ENCODE measurements at regions not wholly inside any gene's neighbourhood (a gene's known extent, or its start where the extent isn't known, plus 50 kb on each side); places are given as distances from the start of the nearest gene placed in this dataset.

DNA sequence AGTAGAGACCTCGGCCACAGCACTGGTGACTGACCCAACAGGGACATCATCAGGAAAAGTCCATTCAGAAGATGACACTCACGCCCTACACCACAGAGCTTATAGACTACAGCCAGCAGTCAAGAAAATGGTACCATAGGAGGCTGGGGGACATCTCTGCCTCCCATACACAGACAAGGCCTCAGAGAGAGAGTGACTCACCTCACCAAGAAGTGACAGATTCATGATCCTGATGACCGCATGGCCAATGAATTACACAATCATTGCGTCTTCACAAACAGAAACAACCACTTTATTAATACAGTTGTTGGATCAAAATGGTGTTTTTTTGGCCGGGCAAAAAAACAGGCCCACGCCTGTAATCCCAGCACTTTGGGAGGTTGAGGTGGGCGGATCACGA is 260.8 kb upstream of the TSHZ3 start:
- DNase-seq, result no peak

DNA sequence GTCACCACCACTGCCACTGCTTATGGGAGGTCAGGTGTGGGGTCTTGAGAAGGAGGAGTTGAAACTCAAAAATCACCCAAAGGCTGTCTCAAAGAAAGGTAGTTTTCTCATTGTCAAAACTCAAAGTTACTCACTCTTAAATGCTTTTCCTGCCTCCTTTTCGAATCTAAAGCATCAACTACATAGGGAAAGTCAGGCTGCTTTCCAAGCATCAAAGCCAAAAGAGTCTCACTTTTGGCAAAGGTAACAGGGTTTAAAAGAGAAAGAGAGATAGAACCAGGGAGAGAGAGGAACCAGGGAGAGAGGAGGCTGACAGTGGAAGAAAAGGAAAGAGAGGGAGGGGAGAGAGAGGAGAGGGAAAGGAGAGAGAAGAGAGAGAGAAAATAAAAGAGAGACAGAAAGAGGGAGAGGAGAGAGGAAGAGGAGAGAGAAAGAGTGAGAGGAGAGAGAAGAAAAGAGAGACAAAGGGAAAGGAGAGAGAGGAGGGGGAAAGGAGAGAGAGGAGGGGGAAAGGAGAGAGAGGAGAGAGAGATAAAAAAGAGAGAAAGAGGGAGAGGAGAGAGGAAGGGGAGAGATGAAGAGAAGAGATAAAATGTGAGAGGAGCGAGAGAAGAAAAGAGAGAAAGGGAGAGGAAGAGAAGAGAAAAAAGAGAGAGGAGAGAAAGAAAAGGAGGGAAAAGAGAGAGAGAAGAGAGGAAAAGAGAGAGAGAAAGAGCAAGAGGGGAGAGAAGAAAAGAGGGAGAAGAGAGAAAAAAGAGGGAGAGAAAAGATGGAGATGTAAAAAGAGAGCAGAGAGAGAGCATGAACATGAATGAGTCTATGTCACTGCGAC is 262.0 kb upstream of the TSHZ3 start:
- DNase-seq, result no peak

DNA sequence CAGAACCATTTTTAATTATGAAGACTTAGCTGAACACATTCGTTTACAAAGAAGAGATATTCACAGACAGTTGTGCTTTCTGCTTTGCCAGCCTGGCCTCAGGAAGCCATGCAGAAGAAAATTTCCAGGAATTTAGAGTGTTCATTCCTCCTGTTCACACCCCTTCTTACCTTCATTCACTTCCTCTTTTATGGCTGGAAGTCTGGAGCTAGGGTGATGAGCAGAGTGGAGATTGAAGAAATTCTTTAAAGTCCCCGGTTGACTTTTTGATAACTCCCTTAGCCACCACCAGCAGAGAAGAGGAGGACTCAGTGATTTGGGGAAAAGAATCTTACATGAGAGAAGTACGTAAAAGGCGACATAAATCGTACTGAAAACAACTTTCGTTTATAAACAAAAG is 263.6 kb upstream of the TSHZ3 start:
- DNase-seq, result no peak

DNA sequence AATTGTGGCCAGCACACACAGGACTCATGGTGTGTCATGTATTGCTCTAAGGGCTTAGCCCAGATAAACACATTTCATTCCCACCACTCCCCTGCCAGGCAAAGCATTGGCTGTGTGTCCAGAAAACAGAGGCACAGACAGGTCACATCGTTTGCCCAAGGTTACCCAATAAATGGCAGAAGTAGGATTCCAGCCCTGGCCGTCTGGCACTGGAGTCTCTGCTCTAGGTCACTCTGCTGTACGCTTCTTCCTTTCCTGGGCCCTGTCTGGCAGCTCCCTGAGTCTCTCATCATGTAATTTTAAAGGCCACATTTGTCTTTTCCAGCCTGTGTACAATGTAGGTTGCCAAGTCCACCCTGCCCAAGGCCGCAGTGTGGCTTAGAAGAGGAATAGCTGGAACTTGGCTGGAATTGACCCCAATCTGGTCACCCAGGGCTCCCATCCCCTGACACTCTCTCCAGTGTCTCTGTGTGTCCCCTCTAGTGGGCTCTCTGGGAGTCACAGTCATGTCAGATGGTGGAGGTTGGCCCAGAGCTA is 264.5 kb upstream of the TSHZ3 start:
- DNase-seq, result no peak

DNA sequence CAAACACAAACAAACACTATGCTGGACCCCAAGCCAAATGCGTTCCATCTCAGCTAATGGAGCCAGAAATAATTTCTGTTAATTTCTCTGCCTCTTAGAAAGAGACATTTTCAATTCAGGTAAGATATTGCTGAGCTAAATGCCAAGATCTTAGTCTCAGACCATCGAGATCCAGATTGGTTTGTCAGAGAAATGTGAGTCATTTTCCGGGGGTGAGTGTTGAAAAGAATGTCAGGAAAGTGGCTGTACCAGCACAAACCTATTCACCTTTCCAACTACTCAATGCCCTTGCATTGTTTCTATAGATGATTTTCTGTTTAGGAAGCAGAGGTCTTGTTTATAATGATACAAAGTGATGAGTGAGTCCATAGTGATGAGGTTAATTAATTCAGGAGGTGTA is 266.8 kb upstream of the TSHZ3 start:
- no peak for DNase-seq

DNA sequence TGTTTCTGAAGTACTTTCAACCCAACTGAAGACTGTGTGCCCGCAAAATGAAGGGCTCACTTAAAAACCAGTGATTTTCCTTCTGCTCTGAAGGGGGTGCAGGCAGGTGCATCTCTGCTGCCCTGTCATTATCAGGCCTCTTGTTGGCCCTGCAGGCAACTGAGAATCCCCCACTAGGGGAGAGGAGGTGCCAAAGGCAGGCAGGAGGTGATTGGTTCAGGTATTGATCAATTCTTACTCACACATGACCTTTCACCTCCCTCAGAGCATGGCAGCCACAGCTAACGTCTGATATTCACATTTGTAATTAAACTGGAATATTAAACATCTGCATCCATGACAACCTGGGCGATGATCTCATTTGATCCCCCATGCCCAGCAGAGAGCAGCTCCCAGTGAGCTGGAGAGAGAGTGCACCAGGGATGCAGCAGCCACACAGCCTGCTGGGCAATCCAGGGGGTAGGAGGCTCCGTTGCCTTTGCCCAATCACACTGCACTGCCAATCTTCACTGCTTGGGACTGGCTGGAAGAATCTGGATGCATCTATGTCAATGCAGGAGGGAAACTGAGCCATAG is 267.9 kb upstream of the TSHZ3 start:
- DNase-seq, result no peak

DNA sequence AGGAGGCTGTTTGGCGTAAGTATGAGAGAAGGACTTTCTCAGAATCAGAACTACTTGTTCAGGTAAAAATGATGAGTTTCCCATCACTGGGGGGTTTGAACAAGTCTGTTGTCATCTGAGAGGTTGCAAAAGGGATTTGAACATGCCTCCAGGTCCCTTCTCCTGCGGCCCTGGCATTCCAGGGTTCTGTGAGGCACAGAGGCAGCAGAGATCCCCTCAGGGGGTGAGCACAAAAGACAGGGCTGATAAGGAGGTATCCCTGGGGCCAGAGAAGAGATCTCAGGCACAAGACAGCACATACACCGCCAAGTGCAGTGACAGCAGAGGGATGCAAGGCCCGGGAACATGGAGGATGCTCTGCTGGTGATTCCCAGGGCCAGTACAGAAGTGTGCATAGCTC is 275.8 kb upstream of the TSHZ3 start:
- no peak for DNase-seq

DNA sequence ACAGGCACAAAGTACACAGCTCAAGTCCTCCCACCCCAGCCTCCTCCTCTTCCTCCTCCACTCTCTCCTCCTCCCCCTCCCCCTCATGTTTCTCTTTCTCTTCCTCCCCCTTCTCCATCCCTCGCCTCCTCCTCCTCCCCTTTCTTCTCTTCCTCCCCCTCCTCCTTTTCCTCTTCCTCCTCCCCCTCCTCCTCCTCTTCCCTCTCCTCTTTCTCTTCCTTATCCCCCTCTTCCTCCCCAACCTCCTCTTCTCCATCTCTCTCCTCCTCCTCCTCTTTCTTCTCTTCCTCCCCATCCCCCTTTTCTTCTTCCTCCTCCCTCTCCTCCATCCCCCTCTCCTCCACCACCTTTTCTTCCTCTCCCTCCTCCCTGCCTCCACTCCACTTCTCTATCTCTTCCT is 276.3 kb upstream of the TSHZ3 start:
- no peak for DNase-seq

DNA sequence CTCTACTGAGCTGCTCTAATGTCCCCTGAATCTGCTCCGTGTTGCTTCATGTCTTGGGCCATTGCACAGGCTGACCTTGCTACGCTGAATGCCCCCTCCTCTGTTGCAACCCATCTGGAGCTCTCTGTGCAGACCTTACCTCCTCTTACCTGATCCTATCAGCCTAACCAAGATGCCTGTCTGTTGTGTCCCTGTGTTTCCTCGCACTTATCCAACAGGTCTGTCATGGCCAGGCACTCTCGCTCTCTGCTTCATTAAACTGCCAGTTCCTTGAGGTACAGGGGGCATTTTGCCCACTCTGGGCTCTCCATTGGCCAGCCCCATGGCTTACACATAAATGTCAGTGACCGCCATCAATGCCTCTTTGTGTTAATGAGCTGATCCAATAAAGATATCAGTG is 277.7 kb upstream of the TSHZ3 start:
- DNase-seq, result no peak

DNA sequence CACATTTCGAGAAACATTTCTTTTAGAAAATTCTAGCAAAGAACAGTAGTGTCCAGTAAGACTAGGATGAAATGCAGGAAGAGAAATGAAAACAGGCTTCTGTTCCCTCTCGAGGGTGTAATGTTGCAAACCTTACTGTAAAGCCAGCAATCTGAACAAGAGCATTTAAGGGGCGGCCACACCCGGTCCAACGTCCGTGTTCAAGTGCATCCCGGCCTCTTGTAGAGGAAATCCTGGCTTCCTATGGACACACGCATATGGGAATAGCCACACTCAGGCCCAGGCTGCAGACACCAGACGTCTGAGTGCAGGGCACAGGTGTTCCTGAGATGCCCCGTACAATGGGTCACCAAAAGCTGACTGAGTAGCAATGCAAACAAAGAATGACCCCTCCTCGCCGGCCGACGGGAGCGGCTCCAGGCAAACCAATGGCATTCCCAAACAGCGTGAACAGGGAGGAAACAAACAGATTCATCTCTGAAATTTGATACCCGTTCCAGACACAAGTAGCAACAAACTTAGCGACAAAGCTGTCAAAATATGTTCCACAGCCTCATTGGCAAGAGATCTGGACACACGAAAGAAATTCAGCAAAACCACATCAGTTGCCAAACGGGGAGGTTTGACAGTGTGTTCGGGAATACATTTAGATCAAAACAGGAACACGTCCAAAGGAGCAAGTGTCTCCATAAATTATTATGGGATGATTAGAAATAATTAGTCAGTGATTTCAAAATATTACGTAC is 278.6 kb upstream of the TSHZ3 start:
- DNase-seq, result no peak

DNA sequence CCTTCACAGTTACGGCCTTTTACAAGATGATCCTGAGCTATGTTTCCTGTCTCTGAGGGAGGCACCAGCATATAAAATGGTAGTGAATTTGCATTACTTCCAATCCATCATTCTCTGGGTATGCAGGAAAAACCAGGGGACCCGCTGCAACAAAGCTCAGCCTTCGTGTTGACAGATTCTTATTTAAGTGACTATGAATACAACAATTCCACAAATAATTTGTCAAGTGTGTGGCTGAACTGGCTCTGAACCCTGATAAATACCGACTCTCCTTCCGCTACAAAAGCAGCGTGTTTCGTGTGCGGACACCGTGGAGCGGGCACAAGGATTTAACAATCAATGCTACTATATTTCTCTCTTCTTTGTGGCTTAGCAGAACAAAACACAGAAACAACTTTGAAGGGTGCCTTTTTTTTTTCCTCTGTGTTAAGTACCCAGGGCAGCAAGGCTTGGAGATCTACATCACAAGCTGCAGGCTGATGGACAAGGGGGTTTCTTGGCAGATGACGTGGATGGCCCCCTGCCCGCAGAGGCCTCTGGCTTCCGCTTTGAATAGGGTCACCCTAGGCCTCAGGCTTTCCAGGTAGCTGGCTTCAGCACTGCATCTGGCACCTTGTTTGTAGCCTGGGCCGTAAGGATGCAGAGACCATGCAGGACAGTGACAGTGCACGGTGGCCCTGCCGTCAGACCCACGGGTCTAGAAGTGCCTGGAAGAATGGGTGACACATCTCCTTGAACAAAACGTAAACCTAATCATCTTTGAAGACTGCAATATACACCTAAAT is 280.5 kb upstream of the TSHZ3 start:
- DNase-seq, result peak; percentile 1

DNA sequence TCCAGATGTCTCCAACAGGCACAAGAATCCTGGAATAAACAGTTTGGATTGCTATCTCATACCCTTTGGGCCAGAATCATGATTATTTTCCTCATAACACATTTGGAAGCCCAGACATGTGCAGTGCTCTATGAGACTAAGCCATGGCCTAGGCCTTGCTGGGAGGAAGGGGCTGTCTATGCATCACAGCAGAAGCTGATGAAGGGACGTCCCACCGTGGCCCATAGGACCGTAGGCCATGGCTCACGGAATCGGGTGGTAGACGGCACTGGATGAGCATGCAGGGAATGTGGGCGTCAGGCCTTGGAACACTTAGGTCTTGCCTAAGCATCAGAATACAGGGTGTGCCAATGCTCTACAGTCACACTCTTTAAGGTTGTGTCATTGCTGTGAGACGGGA is 283.8 kb upstream of the TSHZ3 start:
- DNase-seq, result no peak

DNA sequence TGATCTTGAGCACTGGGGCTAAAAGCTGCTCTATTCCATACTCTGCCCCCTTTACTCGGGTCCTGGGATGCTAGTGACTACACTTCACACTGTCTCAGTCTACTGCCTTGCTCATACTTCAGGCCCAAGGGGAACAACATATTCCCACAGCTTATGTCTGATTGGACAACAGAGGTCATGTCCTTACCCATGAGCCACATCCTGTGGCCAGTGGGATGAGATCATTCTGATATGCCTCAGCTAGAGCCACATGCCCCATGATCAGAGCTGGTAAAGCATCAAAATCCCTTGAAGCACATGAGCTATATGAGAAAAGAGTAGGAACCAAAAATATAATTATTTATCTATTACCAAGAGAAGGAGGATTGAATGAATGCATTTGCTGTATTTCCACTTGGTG is 290.1 kb upstream of the TSHZ3 start:
- peak; percentile 2 for DNase-seq

DNA sequence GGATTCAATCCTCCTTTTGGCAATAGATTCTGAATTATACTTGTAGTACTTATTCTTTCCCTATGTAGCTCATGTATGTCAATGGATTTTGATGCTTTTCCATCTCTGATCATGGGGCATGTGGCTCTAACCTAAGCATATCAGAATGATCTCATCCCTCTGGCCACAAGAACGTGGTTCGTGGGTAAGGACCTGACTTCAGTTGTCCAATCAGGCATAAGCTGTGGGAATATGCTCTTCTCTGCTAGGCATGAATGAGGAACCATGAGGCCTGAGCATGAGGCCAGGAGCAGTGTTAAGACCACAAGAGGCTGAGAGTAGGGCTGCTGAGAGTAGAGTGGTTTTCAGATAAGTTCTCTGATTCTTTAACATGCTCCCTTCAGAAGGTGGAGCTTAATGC is 292.4 kb upstream of the TSHZ3 start:
- peak; percentile 5 for DNase-seq

DNA sequence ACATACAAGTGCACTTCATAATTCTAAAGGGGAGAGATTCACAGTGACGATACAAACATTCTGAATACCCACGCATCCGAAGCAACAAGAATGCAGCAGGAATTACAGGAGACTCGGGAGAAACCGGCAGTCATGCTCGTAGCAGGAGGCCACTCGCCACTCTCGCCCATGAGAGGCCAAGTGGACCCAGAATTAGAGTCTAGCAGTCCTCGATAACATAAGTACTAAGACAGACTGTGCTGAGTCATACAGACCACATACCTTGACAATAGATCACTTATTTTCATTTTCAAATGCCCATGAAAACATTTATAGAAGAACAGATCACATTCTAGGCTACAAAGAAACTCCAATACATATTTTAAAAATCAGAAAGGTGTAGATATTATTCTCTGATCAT is 299.1 kb upstream of the TSHZ3 start:
- peak; percentile 10 for DNase-seq

DNA sequence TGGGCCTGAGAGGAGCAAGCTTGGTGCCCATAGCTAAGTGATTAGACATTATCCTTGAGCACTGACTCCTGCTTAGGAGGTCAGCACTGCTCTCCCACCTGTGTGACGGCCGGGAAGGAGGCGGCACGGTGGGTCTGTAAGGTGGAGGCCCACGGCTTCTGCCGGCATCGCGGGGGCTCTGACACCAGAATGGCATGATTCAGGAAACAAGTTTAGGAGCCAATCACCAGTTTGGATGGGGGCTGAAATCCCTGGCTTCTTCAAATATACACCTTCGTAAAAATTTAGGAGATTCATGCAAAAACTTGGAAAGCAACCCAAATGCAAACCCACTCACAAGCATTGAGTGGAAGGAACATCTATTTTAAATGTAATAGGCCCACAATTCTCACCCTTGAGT is 307.3 kb upstream of the TSHZ3 start:
- DNase-seq, result no peak

DNA sequence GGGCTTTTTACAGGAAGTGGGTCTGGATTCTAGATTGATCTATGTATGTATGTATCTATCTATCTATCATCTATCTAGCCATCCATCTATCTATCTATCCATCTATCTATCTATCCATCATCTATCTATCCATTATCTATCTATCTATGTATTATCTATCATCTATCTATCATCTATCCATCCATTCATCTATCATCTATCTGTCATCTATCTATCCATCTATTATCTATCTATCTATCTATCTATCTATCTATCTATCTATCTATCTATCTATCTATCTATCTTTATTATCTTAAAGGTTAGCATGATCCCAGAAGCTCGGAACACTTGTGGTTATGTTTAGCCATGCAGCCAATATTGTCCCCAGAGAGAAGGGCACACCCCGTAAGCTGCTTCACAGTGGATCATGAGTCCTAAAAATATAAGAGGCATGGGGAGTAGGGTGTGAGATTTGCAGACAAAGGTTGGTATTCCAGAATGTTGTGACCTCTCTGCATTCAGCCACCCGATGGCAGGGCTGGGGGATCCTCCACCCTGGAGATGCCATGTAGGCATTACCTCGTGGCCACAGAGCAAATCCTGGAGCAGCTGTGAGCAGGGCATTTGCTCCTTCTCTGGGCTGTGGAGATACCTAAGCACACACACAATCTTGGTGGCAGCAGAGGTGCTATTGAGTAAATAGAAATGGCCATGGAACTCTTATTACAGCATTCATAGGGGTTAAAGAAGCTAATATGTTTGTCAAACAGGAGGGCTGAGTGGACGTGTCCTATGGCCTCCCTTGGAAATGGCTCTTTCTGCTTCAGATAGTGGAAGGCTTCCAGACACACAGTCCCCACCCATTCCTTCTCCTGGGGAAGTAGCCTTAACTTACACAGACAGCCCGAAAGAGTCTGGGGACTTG is 310.0 kb upstream of the TSHZ3 start:
- no peak for DNase-seq

DNA sequence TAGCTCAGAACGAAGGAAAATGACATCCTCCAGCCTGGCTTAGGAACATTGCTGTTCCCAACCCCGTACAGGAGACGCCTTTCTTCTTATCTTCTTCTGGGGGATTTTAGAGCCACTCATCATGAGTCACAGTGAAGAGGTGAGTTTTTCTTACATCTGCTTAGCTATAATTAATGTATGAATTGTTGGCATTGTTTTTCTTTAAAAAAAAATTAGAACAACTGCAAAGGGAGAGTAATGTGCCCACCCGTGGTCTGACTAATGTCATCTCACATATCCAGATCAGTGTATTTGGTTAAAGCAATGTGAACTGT is 310.6 kb upstream of the TSHZ3 start:
- no peak for DNase-seq

DNA sequence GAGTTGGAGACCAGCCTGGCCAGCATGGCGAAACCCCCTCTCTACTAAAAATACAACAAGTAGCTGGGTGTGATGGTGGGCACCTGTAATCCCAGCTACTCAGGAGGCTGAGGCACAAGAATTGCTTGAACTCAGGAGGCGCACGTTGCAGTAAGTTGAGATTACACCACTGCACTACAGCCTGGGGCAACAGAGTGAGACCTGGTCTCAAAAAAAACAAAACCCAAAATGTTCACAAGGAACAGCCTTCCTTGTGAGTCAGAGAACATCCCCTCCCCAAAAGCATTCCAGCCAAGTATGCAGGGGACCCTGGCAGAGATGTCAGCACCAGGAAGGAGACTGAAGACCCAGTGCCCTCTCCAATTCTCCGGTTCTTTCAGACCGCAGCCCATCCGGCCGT is 314.9 kb upstream of the TSHZ3 start:
- no peak for DNase-seq

DNA sequence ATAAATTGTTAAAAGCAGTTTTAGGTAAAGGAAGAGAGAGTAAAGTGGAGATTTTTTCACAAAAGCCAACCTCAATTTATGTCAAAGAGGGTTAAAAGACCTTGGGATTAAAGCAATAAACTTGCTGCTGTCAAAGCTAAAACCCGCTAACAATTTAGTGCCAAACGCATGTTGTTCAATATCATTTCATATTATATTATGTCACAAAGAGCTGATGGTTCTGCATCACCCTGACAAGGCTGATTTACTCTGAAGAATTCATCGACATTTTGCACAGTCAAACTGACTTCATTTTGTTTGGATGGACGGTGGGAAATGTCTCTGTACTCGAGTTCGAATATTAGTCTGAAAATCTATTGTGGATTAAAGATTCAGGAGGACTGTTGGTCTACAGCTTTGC is 315.8 kb upstream of the TSHZ3 start:
- no peak for DNase-seq

DNA sequence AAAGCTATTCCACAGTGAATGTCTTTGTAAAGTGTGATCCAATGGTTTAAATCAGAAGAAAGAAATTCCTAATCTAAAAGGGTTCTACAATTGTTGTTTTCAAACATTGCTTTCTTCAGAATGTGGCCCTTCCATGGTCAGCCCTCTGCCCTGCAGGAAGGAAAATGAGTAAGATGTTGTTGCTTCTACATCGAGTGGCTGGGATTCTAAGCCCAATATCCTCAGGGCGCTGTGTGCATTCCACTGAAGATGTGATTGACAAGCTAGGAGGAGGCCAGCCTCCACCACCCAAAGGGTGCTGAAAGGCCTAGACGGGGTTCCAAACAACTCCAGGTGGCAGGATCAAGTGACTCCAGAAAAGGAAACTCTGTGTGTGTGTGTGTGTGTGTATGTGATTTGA is 316.9 kb upstream of the TSHZ3 start:
- DNase-seq, result no peak

DNA sequence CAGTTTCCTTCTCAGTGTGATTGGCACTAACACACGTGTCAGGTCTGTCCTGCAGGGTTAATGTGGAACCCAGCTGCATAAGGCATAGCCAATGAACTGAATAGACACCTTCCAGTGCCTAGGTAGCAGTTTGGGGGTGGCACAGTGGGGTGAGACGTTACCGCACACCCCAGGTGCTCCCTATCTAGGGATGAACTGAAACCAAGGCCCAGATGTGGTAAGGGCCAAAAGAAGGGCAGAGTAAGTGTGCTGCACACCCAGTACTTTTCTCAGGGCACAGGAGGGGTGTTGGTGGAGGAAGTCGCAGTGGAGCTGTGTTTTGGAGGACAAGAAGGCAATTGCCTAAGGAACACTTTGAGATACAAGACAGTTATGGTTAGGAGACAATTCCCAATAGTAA is 317.9 kb upstream of the TSHZ3 start:
- no peak for DNase-seq
